Loucy (cell line): ENCODE measurements at regions not wholly inside any gene's neighbourhood (a gene's known extent, or its start where the extent isn't known, plus 50 kb on each side); places are given as distances from the start of the nearest gene placed in this dataset.

Experiments
- H2AFZ ChIP-seq: fragments of 200-600 bp; sonication (generic); 2 replicates; pipeline ENCODE4 v1.6.0; 2016; ENCODE audit warnings: antibody characterized with exemption, mild to moderate bottlenecking, low read length, moderate library complexity
- H3F3A ChIP-seq: fragments of 200-600 bp; 2 replicates; pipeline ENCODE4 v1.6.0; 2016; ENCODE audit warnings: antibody characterized with exemption, low read depth, mild to moderate bottlenecking
- H3K27me3 ChIP-seq: fragments of 200-600 bp; sonication (generic); 2 replicates; pipeline ENCODE4 v1.6.1; 2014; ENCODE audit warnings: low read length, mild to moderate bottlenecking; ENCODE audit not compliant: insufficient read depth, poor library complexity, severe bottlenecking
- H3K36me3 ChIP-seq: fragments of 200-600 bp; sonication (generic); 2 replicates; pipeline ENCODE4 v1.6.1; 2016; ENCODE audit warnings: low read length; ENCODE audit not compliant: insufficient read depth
- H3K4me1 ChIP-seq: fragments of 200-600 bp; sonication (generic); 2 replicates; pipeline ENCODE4 v1.5.1; 2014; ENCODE audit warnings: low read length, mild to moderate bottlenecking; ENCODE audit not compliant: insufficient read depth, poor library complexity, severe bottlenecking
- H3K4me2 ChIP-seq: fragments of 200-600 bp; sonication (generic); 2 replicates; pipeline ENCODE4 v1.6.0; 2014; ENCODE audit warnings: antibody characterized with exemption, low read length, low read depth, mild to moderate bottlenecking; ENCODE audit not compliant: poor library complexity, severe bottlenecking
- H3K4me3 ChIP-seq: fragments of 200-600 bp; sonication (generic); 2 replicates; pipeline ENCODE4 v1.5.1; 2014; ENCODE audit warnings: low read length, mild to moderate bottlenecking, mixed read lengths; ENCODE audit not compliant: poor library complexity, severe bottlenecking
- H3K79me2 ChIP-seq: fragments of 200-600 bp; sonication (generic); 2 replicates; pipeline ENCODE4 v1.6.1; 2014; ENCODE audit warnings: low read length; ENCODE audit not compliant: insufficient read depth
- H3K9ac ChIP-seq: fragments of 200-600 bp; sonication (generic); 2 replicates; pipeline ENCODE4 v1.6.0; 2014; ENCODE audit warnings: mild to moderate bottlenecking, low read depth, low read length, moderate library complexity; ENCODE audit not compliant: poor library complexity, severe bottlenecking
- H3K9me2 ChIP-seq: fragments of 200-600 bp; sonication (generic); replicated peaks from 2 replicates; pipeline ENCODE4 v1.6.1; 2016; ENCODE audit warnings: low read depth, low read length, mixed read lengths
- H3K9me3 ChIP-seq: fragments of 200-600 bp; sonication (generic); 2 replicates; pipeline ENCODE4 v1.6.1; 2014; ENCODE audit warnings: mild to moderate bottlenecking, antibody characterized with exemption, low read length, low read depth; ENCODE audit not compliant: insufficient read depth
- H4K20me1 ChIP-seq: fragments of 200-600 bp; sonication (generic); 2 replicates; pipeline ENCODE4 v1.6.0; 2014; ENCODE audit warnings: antibody characterized with exemption, low read length, mild to moderate bottlenecking; ENCODE audit not compliant: insufficient read depth, poor library complexity, severe bottlenecking
- CTCF ChIP-seq: fragments of 200-600 bp; sonication (generic); conservative IDR thresholded peaks from 2 replicates; pipeline ENCODE4 v1.5.1; 2014; ENCODE audit warnings: mild to moderate bottlenecking, antibody characterized with exemption, low read length
- EZH2phosphoT487 ChIP-seq: fragments of 200-600 bp; IDR thresholded peaks from 2 replicates; pipeline ENCODE4 v1.6.1; 2018; ENCODE audit warnings: antibody characterized with exemption, mild to moderate bottlenecking, moderate library complexity, borderline replicate concordance

- H3F3A ChIP-seq: no peaks in the 10 kb centered on the region
- no peaks in the 10 kb centered on the region for H3K79me2 ChIP-seq
- H3K4me2 ChIP-seq: no peak overlapping the region
- no peaks in the 10 kb centered on the region for H3K9me3 ChIP-seq
- no peak overlapping the region for H3K9ac ChIP-seq
- no peaks in the 10 kb centered on the region for H3K27me3 ChIP-seq
- no peak overlapping the region for H2AFZ ChIP-seq
- TF ChIP-seq CTCF: no peak
- TF ChIP-seq EZH2phosphoT487: no peak
- no peaks in the 10 kb centered on the region for H4K20me1 ChIP-seq
- H3K4me3 ChIP-seq: no peak overlapping the region
- H3K9me2 ChIP-seq: no peaks in the 10 kb centered on the region
- no peaks in the 10 kb centered on the region for H3K4me1 ChIP-seq
- no peaks in the 10 kb centered on the region for H3K36me3 ChIP-seq
Observed at GRCh38 chr16:11448796-11449416, 103.6 kb downstream of the RMI2 start.

DNA sequence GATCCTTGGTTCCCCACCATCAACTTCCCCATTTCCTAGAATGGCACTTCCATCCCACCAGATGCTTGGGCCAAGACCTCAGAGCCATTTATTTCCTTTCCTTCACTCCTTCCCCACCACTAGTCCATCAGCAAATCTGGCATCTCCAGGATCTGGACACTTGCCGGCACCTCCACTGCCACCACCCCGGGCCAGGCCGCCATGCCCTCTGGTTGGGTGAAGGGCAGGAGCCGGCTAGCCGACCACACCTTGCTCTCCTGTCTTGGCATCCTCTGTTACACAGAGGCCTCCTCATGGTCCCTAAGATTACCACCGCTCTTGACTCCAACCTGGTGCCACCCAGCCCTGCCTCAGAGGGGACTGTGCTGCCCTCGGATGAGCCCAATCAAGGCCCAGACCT, 104.5 kb downstream of the RMI2 start:
- H3K9ac ChIP-seq: no peak overlapping the region
- no peaks in the 10 kb centered on the region for H3K4me1 ChIP-seq
- no peaks in the 10 kb centered on the region for H3K27me3 ChIP-seq
- no peaks in the 10 kb centered on the region for H3F3A ChIP-seq
- H3K4me2 ChIP-seq: no peak overlapping the region
- H3K9me3 ChIP-seq: no peaks in the 10 kb centered on the region
- no peak overlapping the region for H2AFZ ChIP-seq
- H4K20me1 ChIP-seq: no peaks in the 10 kb centered on the region
- no peak overlapping the region for H3K4me3 ChIP-seq
- TF ChIP-seq CTCF (no peak), EZH2phosphoT487 (no peak)
- no peaks in the 10 kb centered on the region for H3K79me2 ChIP-seq
- H3K36me3 ChIP-seq: no peaks in the 10 kb centered on the region
- no peaks in the 10 kb centered on the region for H3K9me2 ChIP-seq

- H3K9ac ChIP-seq: no peak overlapping the region
- no peaks in the 10 kb centered on the region for H3K9me2 ChIP-seq
- H3K4me2 ChIP-seq: no peak overlapping the region
- no peaks in the 10 kb centered on the region for H3K4me1 ChIP-seq
- no peaks in the 10 kb centered on the region for H3K79me2 ChIP-seq
- H4K20me1 ChIP-seq: no peaks in the 10 kb centered on the region
- H3K27me3 ChIP-seq: no peaks in the 10 kb centered on the region
- no peaks in the 10 kb centered on the region for H3K9me3 ChIP-seq
- no peaks in the 10 kb centered on the region for H3K36me3 ChIP-seq
- no peaks in the 10 kb centered on the region for H3F3A ChIP-seq
- no peak overlapping the region for H2AFZ ChIP-seq
- no peak overlapping the region for H3K4me3 ChIP-seq
- TF ChIP-seq CTCF: no peak
- no peak for TF ChIP-seq EZH2phosphoT487
Observed at GRCh38 chr16:11450136-11450535, 104.9 kb downstream of the RMI2 start.
